ENCODE measurements at regions not wholly inside any gene's neighbourhood (a gene's known extent, or its start where the extent isn't known, plus 50 kb on each side); places are given as distances from the start of the nearest gene placed in this dataset.

DNA sequence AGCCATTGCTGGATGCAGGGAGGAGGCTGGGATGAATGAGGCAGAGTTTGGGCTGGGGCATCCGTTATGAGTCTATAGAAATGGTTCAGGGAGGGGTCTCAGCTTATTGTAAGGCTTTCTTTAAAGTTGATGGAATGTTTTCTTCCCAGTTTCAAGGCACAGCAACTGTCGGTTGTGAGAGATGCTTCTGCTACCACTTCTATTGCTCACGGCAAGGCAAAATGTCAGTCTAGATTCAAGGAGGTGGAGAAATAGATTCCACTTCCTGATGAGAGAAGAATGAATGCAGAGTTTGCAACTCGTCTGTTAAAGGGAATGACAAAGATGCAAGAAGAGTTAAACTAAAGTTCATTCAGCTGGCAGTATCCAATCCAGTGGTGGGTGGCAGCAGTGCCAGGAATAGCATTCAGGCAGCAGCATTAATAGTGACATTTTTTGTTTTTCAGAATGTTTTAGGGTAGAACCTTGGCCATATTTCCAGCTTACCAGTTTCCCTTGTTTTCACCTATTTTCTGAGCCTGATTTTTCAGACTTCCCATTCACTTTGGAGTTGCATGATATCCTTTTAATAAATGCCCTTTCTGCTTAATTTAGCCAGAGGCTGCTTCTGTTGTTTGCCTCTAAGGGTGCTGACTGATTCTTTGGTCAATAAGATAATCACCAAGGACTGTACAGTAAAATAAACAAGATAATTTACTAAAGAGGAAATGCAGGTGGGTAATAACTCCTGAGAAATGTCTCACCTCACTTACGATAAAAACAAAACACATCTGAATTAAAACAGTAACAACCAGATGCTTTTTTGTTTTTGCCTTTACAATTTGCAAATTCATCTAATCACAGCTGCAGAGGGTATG is 138.4 kb downstream of the RPIA start:
- FAIRE-seq (no peak), DNase-seq (ENCODE audit: low read depth, low spot score) (no peak), ATAC-seq (no peak)
- no peak overlapping the region for H3K27ac ChIP-seq (ENCODE audit: control insufficient read depth, insufficient read depth)
- ChIA-PET RAD21 (ENCODE audit: unreplicated experiment) (no interaction called here), SMC1A (ENCODE audit: uncharacterized antibody, unreplicated experiment) (no interaction called here), CTCF (interaction anchor here (0.7 to 2.9 kb wide), 3 partner anchors 30 to 31 kb away, joined by 3 to 50 read pairs (median 4); no protein-coding TSS in a partner anchor), POLR2A (interaction anchor here (0.7 kb wide), 1 partner anchor 76 kb away, joined by 3 read pairs; no protein-coding TSS in a partner anchor)
- H3K9ac ChIP-seq (ENCODE audit: control insufficient read depth, insufficient read depth, low read length) = no peak overlapping the region
- H4K20me1 ChIP-seq (ENCODE audit: control insufficient read depth, insufficient read depth) = no peaks in the 10 kb centered on the region
- intact Hi-C loops (cut with micrococcal nuclease; ENCODE audit: unreplicated experiment) (loop anchor here (10.0 kb wide), 1 partner anchor 395 kb away; no protein-coding TSS in a partner anchor), in situ Hi-C loops (cut with MboI) (no loop called here)
- H3K79me2 ChIP-seq (ENCODE audit: control insufficient read depth, insufficient read depth, low read length) = no peaks in the 10 kb centered on the region; the same call in 1 of the 2 replicates
- no peak overlapping the region for H2AFZ ChIP-seq (ENCODE audit: control insufficient read depth, low read depth, low read length)
- no peaks in the 10 kb centered on the region for H3K9me3 ChIP-seq (replicated peaks; ENCODE audit: control insufficient read depth, insufficient read depth, low read length)
- H3K36me3 ChIP-seq (ENCODE audit: control insufficient read depth in 2 of 2, insufficient read depth in 2 of 2, low read length in 1 of 2) = no peaks in the 10 kb centered on the region
- H3K4me2 ChIP-seq (ENCODE audit: control insufficient read depth, insufficient read depth) = no peak overlapping the region
- H3K4me1 ChIP-seq (ENCODE audit: control insufficient read depth, insufficient read depth, low read length) = no peaks in the 10 kb centered on the region
- H3K27me3 ChIP-seq (replicated peaks in 1 of 2; ENCODE audit: control insufficient read depth in 2 of 2, insufficient read depth in 2 of 2, low read length in 1 of 2) = no peaks in the 10 kb centered on the region
- BruUV-seq (replicated peaks) = no TSS peak
- H3K4me3 ChIP-seq = no peak overlapping the region
- WGBS (ENCODE audit: insufficient coverage, insufficient replicate concordance, low lambda C conversion rate, missing lambda C conversion rate) = 26% methylated on average over 5 of the region's 5 CpGs
- no peak for TF ChIP-seq NBN (IDR thresholded peaks at IDR 0.05)
- TF ChIP-seq SREBF1 (IDR thresholded peaks at IDR 0.05; ENCODE audit: low read length) = no peak
- TF ChIP-seq, protein P1, sequence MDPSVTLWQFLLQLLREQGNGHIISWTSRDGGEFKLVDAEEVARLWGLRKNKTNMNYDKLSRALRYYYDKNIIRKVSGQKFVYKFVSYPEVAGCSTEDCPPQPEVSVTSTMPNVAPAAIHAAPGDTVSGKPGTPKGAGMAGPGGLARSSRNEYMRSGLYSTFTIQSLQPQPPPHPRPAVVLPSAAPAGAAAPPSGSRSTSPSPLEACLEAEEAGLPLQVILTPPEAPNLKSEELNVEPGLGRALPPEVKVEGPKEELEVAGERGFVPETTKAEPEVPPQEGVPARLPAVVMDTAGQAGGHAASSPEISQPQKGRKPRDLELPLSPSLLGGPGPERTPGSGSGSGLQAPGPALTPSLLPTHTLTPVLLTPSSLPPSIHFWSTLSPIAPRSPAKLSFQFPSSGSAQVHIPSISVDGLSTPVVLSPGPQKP (IDR thresholded peaks at IDR 0.05; ENCODE audit: low read depth, low read length) = no peak
- TF ChIP-seq, protein P2, sequence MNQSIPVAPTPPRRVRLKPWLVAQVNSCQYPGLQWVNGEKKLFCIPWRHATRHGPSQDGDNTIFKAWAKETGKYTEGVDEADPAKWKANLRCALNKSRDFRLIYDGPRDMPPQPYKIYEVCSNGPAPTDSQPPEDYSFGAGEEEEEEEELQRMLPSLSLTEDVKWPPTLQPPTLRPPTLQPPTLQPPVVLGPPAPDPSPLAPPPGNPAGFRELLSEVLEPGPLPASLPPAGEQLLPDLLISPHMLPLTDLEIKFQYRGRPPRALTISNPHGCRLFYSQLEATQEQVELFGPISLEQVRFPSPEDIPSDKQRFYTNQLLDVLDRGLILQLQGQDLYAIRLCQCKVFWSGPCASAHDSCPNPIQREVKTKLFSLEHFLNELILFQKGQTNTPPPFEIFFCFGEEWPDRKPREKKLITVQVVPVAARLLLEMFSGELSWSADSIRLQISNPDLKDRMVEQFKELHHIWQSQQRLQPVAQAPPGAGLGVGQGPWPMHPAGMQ (IDR thresholded peaks at IDR 0.05; ENCODE audit: borderline replicate concordance) = no peak
- TF ChIP-seq, protein P3, sequence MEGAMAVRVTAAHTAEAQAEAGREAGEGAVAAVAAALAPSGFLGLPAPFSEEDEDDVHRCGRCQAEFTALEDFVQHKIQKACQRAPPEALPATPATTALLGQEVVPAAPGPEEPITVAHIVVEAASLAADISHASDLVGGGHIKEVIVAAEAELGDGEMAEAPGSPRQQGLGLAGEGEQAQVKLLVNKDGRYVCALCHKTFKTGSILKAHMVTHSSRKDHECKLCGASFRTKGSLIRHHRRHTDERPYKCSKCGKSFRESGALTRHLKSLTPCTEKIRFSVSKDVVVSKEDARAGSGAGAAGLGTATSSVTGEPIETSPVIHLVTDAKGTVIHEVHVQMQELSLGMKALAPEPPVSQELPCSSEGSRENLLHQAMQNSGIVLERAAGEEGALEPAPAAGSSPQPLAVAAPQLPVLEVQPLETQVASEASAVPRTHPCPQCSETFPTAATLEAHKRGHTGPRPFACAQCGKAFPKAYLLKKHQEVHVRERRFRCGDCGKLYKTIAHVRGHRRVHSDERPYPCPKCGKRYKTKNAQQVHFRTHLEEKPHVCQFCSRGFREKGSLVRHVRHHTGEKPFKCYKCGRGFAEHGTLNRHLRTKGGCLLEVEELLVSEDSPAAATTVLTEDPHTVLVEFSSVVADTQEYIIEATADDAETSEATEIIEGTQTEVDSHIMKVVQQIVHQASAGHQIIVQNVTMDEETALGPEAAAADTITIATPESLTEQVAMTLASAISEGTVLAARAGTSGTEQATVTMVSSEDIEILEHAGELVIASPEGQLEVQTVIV (IDR thresholded peaks at IDR 0.05; ENCODE audit: borderline replicate concordance, partially characterized antibody) = no peak
- no peak for TF ChIP-seq RB1 (IDR thresholded peaks at IDR 0.05; ENCODE audit: borderline replicate concordance)
- no peak for TF ChIP-seq STAT3 (IDR thresholded peaks at IDR 0.05; ENCODE audit: low read depth, low read length)
- TF ChIP-seq FOXK2 (IDR thresholded peaks at IDR 0.05) = no peak
- TF ChIP-seq PML (IDR thresholded peaks at IDR 0.05; ENCODE audit: low read length) = no peak
- TF ChIP-seq, protein P4, sequence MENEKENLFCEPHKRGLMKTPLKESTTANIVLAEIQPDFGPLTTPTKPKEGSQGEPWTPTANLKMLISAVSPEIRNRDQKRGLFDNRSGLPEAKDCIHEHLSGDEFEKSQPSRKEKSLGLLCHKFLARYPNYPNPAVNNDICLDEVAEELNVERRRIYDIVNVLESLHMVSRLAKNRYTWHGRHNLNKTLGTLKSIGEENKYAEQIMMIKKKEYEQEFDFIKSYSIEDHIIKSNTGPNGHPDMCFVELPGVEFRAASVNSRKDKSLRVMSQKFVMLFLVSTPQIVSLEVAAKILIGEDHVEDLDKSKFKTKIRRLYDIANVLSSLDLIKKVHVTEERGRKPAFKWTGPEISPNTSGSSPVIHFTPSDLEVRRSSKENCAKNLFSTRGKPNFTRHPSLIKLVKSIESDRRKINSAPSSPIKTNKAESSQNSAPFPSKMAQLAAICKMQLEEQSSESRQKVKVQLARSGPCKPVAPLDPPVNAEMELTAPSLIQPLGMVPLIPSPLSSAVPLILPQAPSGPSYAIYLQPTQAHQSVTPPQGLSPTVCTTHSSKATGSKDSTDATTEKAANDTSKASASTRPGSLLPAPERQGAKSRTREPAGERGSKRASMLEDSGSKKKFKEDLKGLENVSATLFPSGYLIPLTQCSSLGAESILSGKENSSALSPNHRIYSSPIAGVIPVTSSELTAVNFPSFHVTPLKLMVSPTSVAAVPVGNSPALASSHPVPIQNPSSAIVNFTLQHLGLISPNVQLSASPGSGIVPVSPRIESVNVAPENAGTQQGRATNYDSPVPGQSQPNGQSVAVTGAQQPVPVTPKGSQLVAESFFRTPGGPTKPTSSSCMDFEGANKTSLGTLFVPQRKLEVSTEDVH (IDR thresholded peaks at IDR 0.05; ENCODE audit: low read depth, partially characterized antibody) = no peak
- TF ChIP-seq HDAC2 (IDR thresholded peaks at IDR 0.05) = no peak
- no peak for TF ChIP-seq STAT1 (conservative IDR thresholded peaks at IDR 0.05)
- TF ChIP-seq, protein P5, sequence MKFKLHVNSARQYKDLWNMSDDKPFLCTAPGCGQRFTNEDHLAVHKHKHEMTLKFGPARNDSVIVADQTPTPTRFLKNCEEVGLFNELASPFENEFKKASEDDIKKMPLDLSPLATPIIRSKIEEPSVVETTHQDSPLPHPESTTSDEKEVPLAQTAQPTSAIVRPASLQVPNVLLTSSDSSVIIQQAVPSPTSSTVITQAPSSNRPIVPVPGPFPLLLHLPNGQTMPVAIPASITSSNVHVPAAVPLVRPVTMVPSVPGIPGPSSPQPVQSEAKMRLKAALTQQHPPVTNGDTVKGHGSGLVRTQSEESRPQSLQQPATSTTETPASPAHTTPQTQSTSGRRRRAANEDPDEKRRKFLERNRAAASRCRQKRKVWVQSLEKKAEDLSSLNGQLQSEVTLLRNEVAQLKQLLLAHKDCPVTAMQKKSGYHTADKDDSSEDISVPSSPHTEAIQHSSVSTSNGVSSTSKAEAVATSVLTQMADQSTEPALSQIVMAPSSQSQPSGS (IDR thresholded peaks at IDR 0.05; ENCODE audit: low read length) = no peak
- TF ChIP-seq MXI1 (IDR thresholded peaks at IDR 0.05; ENCODE audit: low read depth, low read length) = no peak
